ENCODE measurements at regions not wholly inside any gene's neighbourhood (a gene's known extent, or its start where the extent isn't known, plus 50 kb on each side); places are given as distances from the start of the nearest gene placed in this dataset.

DNA sequence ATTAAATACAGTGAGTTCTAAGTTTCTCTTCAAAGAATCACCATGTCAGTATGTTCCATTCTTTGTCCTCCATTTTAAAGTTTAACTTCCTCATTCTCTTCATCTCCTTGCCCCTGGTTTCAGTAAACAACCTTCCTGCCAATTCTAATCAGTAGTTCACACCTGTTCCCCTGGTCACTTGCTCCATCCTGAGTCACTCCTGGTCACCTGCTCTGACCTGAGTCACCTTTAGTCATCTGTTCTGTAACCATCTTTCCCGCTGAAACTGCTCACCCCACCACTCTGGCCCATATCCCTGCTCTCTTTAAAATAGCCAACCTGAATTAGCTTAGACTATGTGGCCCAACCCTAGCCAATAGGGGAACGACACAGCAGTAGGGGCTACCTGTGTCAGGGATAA lies 1447.4 kb upstream of the TMEM132C start:
- DNase-seq = no peak

DNA sequence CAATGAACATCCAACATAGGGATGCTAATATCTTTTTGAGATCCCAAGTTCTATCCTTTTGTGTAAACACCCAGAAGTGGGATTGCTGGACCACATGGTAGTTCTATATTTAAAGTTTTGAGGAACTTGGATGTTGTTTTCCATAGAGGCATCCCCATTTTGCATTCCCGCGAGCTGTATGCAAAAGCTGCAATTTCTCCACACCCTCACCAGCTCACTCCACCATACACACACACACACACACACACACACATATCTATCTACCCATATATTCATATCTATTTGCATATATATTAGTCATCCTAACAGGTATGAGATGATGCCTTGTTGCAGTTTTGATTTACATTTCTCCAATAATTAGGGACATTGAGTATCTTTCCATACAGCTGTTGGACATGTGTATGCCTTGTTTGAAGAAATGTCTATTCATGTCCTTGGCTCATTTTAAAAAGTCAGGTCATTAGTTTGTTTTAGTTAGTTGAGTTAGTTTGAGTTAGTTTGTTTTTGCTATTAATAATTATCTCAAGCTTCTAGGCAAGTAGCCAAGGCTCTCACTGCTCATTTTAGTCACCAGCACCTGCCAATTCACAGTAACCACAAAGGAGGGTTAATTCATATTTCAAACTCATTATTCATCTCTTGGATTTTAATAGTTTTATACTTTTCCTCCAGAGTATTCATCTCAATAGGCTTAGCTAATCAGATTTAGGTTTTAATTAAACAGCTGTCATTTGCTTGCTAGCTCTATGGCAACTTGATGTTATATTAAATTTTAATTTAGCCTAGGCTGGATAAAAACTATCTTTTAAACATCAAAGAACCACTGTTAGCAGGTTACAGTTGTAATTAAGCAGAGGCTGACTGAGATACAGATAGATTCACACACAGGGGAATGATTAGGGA lies 1435.9 kb upstream of the TMEM132C start:
- no peak for DNase-seq

DNA sequence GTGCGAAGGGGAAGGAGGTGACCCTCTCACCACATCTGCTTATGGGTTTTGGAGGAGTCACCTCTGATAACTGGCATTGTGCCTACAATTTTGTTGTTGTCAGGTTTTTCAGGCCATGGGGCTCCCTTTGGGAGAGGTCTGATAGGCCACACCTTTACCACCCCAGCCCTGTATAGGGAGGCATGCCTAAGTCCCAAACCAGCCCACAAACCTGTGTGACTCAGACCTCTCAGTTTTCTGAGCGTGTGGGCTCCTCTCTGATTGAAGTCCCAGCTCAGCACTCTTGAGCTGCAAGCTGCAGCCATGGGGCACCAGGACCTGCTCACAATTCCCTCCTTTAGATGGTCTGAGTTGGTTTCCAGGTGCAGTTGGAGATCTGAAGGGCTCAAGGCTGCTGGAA lies 1429.3 kb upstream of the TMEM132C start:
- DNase-seq = no peak

DNA sequence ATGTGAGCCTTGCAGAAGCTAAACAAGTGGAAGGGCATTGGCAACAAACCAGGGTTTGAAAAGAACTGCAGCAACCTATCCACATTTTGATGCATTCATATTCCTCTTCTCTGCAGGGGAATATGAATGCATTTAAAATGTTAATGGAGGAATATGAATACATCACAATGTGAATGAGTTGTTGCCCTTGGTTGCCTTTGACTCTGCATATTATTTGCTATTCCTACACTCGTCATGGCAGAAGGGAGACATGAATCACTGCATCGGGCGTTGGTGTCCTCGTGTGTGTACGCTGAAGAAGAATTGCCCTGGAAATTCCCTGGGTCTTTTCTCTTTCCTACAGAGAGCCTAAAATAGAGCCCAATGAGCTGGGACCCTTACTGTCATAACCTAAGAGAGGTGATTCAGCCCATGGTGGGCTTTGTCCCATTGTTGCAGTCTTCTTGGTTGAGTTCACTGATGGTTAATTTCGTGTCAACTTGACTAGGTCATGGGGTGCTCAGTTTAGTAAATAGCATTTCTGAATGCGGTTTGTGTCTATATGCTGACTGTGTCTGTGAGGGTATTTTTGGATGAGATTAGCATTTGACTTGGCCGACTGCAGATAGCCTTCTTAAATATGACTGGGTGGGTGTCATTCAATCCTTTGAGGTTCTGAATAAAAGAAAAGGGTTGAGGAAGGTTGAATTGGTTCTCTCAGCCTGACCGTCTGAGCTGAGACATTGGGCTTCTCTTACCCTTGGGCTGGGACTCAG lies 1422.9 kb upstream of the TMEM132C start:
- no peak for DNase-seq

DNA sequence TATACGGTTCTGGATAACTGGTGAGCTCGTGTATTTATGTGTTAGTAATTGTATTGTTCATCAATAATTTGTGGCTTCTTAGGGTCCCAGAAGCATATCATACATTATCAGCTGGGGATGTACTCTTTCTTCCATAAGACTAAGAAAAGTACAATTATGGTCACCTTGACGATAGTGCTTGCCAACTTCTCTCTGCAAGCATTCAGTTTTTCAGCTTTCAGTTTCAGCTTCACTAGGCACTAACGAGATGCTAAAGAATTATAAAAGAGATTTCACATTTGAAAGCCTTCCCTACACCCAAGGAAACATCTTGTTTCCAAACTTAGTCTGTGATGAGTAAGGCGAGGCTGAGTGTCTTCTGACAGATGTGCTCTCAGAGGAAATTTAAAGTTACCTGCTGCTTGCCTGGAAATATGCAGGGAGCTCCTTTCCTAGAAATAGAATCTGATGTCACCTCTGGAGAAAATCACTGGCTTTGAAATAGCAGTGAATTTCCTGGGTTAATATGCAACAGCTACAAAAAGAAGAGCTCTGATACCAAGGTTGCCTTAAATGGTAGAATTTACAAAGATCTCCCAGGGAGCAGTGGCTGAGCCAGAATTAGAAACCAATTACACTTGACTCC lies 1419.9 kb upstream of the TMEM132C start:
- no peak for DNase-seq

DNA sequence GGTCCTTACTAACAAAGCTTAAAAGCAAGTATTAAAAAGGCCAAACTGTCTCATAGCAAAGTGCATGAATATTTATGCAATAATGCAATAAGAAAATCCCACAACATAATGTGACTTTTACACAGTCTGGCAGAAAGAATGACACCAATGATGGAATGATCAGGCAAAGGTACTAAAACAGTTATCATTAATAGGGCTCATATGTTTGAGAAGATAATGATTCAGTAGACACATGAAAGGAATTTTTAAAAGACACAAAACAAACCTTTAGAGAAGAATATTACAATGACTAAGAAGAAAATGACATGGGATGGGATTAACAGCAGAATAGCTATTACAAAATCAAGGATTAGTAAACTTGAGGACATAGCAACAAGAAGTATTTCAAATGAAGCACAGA lies 1411.2 kb upstream of the TMEM132C start:
- DNase-seq = no peak

DNA sequence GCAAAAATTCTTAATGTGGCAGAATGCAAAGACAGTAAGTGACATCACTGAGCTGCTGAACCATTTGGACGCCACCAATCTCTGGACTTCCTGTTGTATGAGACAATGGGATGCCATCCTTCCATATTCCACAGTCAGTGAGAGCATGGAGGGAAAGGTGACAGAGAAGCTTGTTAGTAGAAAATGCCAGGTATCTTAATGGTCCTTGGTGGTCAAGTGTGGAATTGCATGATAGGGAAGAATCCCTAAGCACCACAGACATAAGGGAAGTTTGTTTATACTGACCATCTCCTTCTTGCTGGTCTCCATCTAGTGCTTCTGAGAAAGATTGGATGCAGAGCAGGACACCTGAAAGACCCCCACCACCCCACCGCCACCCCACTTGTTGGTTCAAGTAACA lies 1410.0 kb upstream of the TMEM132C start:
- no peak for DNase-seq

DNA sequence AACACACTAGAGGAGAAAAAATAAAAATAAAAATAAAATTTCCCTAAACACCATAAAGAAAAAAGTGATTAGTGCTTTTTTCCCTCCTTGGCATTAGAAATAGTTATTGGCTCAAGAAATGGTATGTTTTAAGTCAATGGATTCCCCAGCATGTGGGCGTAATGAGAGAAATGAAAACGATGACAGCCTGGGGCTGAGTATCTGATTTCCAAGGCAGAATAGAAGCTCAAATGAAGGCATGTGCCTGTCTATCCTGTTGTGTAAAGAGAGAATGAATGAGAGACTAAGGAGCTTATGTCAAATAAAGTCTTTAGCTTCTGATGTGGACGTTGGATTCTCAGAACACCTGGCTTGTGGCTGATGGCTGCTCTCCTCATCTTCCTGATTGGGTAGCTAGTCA lies 1408.4 kb upstream of the TMEM132C start:
- no peak for DNase-seq

DNA sequence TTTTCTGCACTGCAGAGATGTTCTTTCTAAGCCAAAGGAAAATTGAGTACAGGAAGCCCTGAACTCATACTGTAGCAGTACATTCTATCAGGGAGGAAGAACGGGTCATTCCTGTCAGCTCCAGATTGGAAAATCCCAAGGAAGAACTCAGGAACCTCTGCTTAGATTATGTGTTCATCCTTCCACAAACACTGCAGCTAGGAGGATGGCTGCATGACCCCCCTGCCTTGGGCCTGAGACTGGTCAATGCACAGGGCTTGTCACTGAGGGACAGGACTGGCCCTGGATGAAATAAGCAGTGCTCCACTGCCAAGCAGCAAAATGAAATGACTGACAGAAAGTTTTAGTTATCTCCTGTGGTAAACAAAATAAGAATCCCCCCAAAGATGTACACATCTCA lies 1406.8 kb upstream of the TMEM132C start:
- no peak for DNase-seq

DNA sequence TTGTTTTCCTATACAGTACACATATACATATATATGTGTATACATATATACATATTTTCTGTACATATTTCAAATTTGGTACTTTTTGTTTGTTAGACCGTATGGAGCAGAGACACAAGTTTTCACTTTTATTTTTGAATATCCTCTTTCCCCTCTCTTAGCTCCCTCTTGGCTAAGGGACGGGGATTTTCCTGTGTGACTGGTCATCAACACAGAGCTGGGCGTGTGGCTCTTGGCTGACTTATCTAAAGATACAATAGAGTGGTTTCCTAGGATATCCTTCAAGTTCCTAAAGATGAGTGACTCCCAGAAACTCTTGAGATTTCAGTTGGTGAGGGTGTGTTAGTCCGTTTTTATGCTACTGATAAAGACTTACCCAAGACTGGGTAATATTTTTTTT lies 1404.5 kb upstream of the TMEM132C start:
- DNase-seq = no peak

DNA sequence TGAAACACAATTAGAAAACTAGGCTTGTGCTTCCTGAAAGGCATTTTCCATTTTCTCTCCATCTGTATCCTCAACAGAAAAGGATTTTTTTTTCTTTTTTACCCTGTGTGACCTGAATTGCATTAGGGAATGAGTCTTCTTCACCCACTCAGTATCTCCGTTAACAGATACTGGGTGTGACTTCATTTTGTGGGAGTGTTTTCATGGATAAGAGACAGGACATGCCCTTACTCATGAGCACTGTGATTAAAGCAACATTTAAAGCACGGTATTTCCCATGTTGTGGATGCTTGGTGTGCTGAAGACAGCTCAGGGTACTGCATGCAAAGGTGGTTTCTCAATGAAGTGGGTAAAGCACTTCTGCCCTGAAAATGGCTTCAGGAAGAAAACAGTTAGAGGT lies 1397.3 kb upstream of the TMEM132C start:
- DNase-seq = no peak

DNA sequence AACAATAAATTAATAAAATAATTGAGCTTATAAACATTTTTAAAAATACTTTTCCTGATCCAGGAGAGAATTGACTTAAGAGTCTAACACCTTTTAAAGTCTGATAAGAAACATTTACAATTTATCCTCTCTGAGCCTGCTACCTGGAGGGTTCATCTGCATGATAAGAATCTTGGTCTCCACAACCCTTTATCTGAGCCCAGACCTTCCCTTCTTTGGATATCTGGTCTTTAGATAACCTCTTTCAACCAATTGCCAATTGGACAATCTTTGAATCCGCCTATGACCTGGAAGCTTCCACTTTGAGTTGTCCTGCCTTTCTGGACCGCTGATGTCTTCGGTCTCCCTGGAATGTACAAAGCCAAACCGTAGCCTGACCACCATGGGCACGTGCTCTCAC lies 1393.3 kb upstream of the TMEM132C start:
- no peak for DNase-seq

DNA sequence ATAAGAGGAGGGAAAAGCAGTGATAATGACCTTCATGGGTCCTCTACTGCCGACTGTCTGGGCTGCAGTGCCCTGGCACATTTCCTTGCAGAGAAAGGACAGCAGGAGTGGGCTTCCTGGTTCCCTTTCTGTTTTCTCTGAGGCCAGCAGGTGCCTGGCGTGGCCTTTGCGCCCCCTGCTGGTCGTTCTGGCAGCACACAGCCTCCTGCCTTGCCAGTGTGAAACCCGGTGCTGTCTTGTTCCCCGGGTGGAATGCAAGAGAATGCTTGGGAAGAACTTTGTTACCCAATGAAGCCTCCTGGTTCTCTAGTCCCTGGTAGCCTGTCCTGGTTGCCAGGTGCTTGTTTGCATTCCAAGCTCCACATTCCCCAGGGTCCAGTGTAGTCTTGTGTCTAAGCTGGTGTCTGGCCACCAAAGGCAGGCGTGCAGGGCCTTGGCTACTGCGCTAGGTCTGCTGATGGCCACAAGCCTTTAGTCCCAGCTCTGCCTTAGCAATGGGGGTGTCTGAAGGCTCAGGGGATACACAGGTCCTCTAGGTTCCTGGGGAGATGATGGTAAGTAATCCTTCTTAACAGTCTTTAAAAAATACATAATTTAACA lies 1392.4 kb upstream of the TMEM132C start:
- peak; percentile 65 for DNase-seq

DNA sequence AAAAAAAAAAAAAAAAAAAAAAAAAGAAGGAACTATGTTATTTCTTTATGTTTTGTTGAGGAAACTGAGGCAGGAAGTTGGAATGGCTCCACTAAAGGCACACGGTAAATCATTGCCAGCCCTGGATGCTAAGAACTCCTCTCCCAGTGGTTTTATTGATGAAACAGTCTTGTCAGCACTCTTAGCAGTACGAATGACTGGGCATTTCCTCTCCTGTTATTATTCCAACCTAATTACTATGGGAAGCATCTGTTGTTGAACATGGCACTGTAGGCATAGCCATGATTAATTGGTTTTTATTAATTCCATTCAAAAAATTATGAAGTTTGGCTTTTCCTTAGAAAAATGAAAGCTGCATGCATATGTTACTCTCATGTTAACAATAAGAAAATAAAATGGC lies 1387.1 kb upstream of the TMEM132C start:
- no peak for DNase-seq

DNA sequence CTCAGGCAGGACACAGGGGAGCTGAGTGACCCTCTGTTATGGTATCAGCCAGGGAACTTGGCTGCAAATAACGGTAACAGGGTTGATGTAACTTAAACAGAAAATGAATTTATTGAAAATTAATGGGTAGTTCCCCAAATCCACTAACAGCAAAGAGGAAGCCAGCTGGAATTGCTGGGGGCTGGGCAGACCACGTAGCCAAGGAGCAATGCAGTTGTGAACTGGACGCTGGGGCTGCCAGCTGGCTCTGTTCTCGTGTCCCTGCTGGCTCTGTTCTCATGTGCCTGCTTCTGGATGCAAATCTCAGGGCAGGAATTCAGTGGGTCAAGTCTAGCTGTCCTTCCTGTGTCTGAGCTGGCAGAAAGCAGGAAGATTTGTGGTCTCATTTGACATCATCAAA lies 1383.3 kb upstream of the TMEM132C start:
- no peak for DNase-seq

DNA sequence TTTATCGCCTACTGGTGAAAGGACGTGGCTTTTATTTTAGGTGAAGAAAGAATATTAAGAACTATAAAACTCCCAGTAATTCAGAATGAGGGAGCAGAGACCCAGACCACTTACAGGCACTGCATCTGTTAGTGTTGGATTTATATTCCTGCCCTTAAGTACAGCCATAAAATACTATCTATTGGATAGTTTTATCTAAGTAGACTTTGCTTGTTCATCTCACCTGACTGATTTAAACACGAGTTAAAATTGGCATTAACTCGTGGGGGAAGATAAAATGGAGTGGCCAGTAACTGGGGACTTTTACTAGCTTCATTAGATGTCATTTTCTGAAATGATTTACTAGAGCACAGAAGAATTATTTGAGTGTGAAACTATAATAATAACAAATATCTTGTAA lies 1377.5 kb upstream of the TMEM132C start:
- no peak for DNase-seq

DNA sequence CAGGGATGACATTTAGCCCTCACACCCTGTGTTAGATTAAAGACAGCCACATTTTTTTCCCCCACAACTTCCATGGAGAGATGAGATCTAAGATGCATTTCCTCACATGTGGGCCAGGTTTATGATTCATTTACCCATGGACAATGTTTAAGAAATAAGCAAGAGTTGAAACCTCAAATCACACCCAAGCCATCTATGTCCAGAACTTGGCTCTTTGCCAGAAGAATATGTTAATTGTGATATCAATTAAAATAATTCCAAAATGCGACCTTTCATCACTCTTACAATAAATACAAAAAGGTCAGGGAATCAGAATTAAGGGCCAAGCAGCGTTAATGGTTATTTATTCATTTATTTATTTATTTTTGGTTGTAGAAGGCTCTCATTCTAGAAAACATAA lies 1376.9 kb upstream of the TMEM132C start:
- no peak for DNase-seq

DNA sequence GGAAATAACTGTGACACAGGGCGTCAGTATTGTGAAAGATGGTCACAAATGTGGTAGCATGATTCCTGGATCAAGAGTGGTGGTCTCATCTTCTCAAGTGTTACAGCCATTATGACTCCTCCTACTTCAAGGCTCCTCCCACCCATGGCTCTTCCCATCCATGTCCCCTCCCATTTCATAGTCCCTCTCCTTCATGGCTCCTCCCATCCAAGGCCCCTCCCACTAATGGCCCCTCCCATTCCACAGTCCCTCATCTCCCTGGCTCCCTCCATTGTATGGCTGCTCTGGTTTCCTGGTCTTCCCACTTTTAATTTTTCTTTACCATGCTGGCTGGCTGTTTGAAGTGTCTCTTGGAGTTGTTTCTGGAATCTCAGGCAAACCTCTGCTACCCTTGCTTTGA lies 1375.2 kb upstream of the TMEM132C start:
- no peak for DNase-seq

DNA sequence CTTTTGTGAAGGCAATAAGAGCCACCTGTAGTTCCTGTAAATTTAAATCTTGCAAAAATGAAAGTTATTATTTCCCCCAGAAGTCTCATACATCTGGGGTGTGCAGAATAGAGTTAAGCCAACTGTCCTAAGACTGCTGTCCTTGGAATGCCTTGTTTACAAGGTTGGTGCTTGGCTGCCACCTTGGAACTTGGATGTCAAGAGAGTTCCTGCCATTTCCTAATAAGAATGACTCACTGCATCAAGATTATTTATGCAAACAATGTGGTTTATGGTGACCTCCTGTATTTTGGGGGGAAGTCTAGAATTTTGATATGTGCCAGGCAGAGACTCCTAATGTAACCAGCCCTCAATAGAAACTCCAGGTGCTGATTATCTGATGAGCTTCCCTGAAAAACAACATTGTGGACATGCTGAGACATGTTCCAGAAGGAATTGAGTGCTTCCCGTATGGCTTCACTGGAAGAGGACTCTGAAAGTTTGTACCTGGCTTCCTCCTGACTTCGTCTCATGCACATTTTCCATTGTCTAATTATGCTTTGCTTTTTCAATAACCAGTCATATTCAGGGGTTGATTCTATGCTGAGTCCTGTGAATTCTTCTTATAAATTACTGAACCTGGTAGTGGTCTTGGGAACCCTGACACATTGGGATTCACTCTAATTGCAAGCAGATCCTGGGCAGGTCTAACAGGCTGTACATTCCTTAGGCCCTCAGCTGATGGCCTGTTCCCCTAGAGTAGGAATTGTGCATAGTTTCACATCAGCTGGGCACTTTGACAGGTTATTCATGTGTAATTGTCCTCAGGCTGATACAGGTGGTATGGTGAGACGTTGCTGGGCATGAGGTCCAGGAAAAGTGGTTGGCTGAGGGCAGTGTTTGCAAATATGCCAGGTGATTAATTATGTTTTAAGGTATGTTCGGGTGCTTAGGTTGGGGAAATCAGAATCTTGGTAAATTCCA lies 1370.7 kb upstream of the TMEM132C start:
- DNase-seq = no peak

DNA sequence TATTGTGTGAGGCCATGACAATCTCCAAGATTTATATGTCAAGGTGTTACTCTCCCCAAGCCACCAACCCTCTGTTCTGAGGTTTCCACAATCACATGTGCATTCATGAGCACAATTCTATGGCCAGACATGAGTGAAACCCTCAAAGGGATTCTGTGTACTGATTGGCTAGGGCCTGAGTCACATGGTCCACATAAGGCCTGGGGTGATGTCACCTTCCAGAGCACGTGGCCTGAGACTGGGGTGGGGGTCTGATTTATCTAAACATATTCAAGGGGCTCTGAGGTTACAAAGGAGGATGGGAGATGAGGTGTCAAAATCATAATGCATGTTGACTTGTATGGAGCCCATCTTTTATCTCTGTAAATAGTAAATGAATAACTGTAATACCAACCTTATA lies 1369.9 kb upstream of the TMEM132C start:
- no peak for DNase-seq

DNA sequence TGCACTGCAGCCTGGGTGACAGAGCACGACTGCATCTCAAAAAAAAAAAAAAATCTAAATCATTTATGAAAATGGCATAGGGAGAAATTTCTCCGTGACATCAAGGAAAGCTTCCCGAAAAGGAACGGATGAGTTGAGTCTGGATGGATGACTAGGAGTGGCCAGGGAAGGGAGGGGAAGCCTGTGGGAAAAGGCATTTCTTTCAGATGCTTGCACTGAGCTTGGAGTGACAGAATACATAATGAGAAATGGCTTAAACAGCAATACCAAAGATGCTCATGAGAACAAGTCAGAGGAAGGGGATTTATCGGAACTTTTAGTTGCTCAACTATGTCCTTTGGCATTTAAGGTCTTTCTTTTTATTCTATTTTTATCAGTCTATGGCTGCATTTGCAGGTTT lies 1369.2 kb upstream of the TMEM132C start:
- no peak for DNase-seq

DNA sequence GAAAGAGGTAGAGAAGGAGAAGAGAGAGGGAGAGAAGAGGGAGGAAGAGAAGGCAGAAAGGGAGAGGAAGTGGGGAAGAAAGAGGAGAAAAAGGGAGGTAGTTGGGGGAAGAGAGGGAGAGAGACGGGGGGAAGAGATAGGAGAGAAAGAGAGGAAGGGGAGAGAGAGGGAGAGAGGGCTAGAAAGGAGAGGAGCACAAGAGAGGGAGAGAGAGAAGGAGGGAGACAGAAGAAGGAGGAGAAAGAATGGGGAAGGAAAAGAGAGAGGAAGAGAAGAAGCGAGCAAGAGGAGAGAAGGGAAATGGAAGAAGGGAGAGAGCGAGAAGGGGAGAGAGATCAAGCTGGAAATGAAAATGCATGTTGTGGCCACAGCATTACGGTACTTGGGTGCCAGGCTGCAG lies 1368.4 kb upstream of the TMEM132C start:
- DNase-seq = no peak
